ENCODE measurements at regions not wholly inside any gene's neighbourhood (a gene's known extent, or its start where the extent isn't known, plus 50 kb on each side); places are given as distances from the start of the nearest gene placed in this dataset.

- Mint-ChIP-seq H3K4me1 (peaks cover 36% of the 10 kb centered on the region), H3K36me3 (peaks cover 3% of the 10 kb centered on the region; the same call in 1 of the 2 replicates), H3K4me3 (no peak overlapping the region), H3K27me3 (ENCODE audit: low read depth) (no peaks in the 10 kb centered on the region), H3K27ac (no peak overlapping the region), H3K9me3 (peaks cover 4% of the 10 kb centered on the region)
- no peak for ATAC-seq
- DNase-seq (ENCODE audit: low spot score): no peak
- no peak for TF ChIP-seq ZNF263 (CRISPR knock-in tag; IDR thresholded peaks at IDR 0.05; ENCODE audit: low read depth)
- no peak for TF ChIP-seq CTCF (IDR thresholded peaks at IDR 0.05)
- TF ChIP-seq, protein P1, sequence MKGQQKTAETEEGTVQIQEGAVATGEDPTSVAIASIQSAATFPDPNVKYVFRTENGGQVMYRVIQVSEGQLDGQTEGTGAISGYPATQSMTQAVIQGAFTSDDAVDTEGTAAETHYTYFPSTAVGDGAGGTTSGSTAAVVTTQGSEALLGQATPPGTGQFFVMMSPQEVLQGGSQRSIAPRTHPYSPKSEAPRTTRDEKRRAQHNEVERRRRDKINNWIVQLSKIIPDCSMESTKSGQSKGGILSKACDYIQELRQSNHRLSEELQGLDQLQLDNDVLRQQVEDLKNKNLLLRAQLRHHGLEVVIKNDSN (CRISPR knock-in tag; IDR thresholded peaks at IDR 0.05): no peak
- TF ChIP-seq, protein P2, sequence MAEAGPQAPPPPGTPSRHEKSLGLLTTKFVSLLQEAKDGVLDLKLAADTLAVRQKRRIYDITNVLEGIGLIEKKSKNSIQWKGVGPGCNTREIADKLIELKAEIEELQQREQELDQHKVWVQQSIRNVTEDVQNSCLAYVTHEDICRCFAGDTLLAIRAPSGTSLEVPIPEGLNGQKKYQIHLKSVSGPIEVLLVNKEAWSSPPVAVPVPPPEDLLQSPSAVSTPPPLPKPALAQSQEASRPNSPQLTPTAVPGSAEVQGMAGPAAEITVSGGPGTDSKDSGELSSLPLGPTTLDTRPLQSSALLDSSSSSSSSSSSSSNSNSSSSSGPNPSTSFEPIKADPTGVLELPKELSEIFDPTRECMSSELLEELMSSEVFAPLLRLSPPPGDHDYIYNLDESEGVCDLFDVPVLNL (CRISPR knock-in tag; IDR thresholded peaks at IDR 0.05; ENCODE audit: borderline replicate concordance, low read depth): no peak
- no peak for TF ChIP-seq GTF2I (CRISPR knock-in tag; conservative IDR thresholded peaks at IDR 0.05)
- TF ChIP-seq GRHL2 (CRISPR knock-in tag; IDR thresholded peaks at IDR 0.05; ENCODE audit: insufficient replicate concordance, severe bottlenecking): no peak
- TF ChIP-seq NR3C1 (CRISPR knock-in tag; conservative IDR thresholded peaks at IDR 0.05; ENCODE audit: low read depth): no peak
- TF ChIP-seq, protein P3, sequence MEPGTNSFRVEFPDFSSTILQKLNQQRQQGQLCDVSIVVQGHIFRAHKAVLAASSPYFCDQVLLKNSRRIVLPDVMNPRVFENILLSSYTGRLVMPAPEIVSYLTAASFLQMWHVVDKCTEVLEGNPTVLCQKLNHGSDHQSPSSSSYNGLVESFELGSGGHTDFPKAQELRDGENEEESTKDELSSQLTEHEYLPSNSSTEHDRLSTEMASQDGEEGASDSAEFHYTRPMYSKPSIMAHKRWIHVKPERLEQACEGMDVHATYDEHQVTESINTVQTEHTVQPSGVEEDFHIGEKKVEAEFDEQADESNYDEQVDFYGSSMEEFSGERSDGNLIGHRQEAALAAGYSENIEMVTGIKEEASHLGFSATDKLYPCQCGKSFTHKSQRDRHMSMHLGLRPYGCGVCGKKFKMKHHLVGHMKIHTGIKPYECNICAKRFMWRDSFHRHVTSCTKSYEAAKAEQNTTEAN (CRISPR knock-in tag; IDR thresholded peaks at IDR 0.05): no peak
- TF ChIP-seq, protein P4, sequence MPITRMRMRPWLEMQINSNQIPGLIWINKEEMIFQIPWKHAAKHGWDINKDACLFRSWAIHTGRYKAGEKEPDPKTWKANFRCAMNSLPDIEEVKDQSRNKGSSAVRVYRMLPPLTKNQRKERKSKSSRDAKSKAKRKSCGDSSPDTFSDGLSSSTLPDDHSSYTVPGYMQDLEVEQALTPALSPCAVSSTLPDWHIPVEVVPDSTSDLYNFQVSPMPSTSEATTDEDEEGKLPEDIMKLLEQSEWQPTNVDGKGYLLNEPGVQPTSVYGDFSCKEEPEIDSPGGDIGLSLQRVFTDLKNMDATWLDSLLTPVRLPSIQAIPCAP (CRISPR knock-in tag; IDR thresholded peaks at IDR 0.05): no peak
- TF ChIP-seq SP1 (CRISPR knock-in tag; conservative IDR thresholded peaks at IDR 0.05): no peak
- no peak for TF ChIP-seq ZNF121 (CRISPR knock-in tag; IDR thresholded peaks at IDR 0.05)
- TF ChIP-seq NFATC4 (CRISPR knock-in tag; IDR thresholded peaks at IDR 0.05): no peak
- TF ChIP-seq ZNF281 (CRISPR knock-in tag; IDR thresholded peaks at IDR 0.05): no peak
- TF ChIP-seq, protein P5, sequence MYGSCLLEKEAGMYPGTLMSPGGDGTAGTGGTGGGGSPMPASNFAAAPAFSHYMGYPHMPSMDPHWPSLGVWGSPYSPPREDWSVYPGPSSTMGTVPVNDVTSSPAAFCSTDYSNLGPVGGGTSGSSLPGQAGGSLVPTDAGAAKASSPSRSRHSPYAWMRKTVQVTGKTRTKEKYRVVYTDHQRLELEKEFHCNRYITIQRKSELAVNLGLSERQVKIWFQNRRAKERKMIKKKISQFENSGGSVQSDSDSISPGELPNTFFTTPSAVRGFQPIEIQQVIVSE (CRISPR knock-in tag; IDR thresholded peaks at IDR 0.05; ENCODE audit: borderline replicate concordance): no peak
- POLR2A ChIA-PET: no interaction called here
- CTCF ChIA-PET: no interaction called here
Measured at GRCh38 chr6:144632266-144632665, 347.1 kb downstream of the UTRN start.

- peaks cover 4% of the 10 kb centered on the region for H3K9me3 Mint-ChIP-seq
- ChIA-PET POLR2A (no interaction called here), CTCF (no interaction called here)
- no peak overlapping the region for H3K27ac Mint-ChIP-seq
- H3K4me3 Mint-ChIP-seq: no peak overlapping the region
- H3K36me3 Mint-ChIP-seq: peaks cover 3% of the 10 kb centered on the region; the same call in 1 of the 2 replicates
- TF ChIP-seq SMAD3 (CRISPR knock-in tag; IDR thresholded peaks at IDR 0.05; ENCODE audit: borderline replicate concordance) (no peak), SP1 (CRISPR knock-in tag; conservative IDR thresholded peaks at IDR 0.05) (no peak), GRHL2 (CRISPR knock-in tag; IDR thresholded peaks at IDR 0.05; ENCODE audit: insufficient replicate concordance, severe bottlenecking) (no peak), SMAD4 (CRISPR knock-in tag; IDR thresholded peaks at IDR 0.05) (no peak), USF2 (CRISPR knock-in tag; IDR thresholded peaks at IDR 0.05) (no peak), IRF2 (CRISPR knock-in tag; IDR thresholded peaks at IDR 0.05; ENCODE audit: borderline replicate concordance, low read depth) (no peak)
- TF ChIP-seq, protein P6, sequence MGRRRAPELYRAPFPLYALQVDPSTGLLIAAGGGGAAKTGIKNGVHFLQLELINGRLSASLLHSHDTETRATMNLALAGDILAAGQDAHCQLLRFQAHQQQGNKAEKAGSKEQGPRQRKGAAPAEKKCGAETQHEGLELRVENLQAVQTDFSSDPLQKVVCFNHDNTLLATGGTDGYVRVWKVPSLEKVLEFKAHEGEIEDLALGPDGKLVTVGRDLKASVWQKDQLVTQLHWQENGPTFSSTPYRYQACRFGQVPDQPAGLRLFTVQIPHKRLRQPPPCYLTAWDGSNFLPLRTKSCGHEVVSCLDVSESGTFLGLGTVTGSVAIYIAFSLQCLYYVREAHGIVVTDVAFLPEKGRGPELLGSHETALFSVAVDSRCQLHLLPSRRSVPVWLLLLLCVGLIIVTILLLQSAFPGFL (CRISPR knock-in tag; IDR thresholded peaks at IDR 0.05; ENCODE audit: borderline replicate concordance): no peak
- peaks cover 23% of the 10 kb centered on the region for H3K4me1 Mint-ChIP-seq
- no peak for DNase-seq (ENCODE audit: low spot score)
- no peaks in the 10 kb centered on the region for H3K27me3 Mint-ChIP-seq (ENCODE audit: low read depth)
- ATAC-seq: no peak
Measured at GRCh38 chr6:144633886-144634285, 348.8 kb downstream of the UTRN start.

Measured in WTC11 (cell line).